Esophagus muscularis mucosa (tissue), 4 donors: ENCODE measurements at regions not wholly inside any gene's neighbourhood (a gene's known extent, or its start where the extent isn't known, plus 50 kb on each side); places are given as distances from the start of the nearest gene placed in this dataset.
"Not testable (repeated sequence)": the region's sequence is repeated elsewhere in the genome, so short reads cannot be mapped to it uniquely, and the experiment has no call there.

Experiments
- DNase-seq: peaks from one replicate; pipeline ENCODE4 v3.0.0-alpha.2; 2017; ENCODE audit errors: extremely low spot score
- H3K27ac ChIP-seq, 4 donors: fragments of 200-600 bp; sonication (generic); replicated peaks in 1 of 4; 1 replicate in 3 of 4; 2 replicates in 1 of 4; pipeline ENCODE4 v1.5.1; 2016 to 2019; ENCODE audit warnings: mild to moderate bottlenecking in 1 of 4
- H3K27me3 ChIP-seq, 4 donors: fragments of 200-600 bp; sonication (generic); one replicate each; pipeline versions ENCODE4 v1.5.1 to v1.6.0; 2016 to 2019
- H3K36me3 ChIP-seq, 4 donors: fragments of 200-600 bp; sonication (generic); one replicate each; pipeline ENCODE4 v1.5.1; 2016 to 2019
- H3K4me1 ChIP-seq, 4 donors: fragments of 200-600 bp; sonication (generic); one replicate each; pipeline ENCODE4 v1.5.1; 2016 to 2019
- H3K4me3 ChIP-seq, 4 donors: fragments of 200-600 bp; sonication (generic); 1 replicate in 2 of 4; 2 replicates in 2 of 4; pipeline ENCODE4 v1.5.1; 2016 to 2019; ENCODE audit warnings: mild to moderate bottlenecking in 4 of 4, moderate library complexity in 1 of 4
- H3K9me3 ChIP-seq, 4 donors: fragments of 200-600 bp; sonication (generic); 1 replicate in 3 of 4; 2 replicates in 1 of 4; pipeline ENCODE4 v1.5.1; 2016 to 2019
- EP300 ChIP-seq: sonication (generic); formaldehyde crosslinking; IDR thresholded peaks from one replicate; pipeline ENCODE4 v1.6.1; 2017; ENCODE audit warnings: antibody characterized with exemption
- POLR2A ChIP-seq: fragments of 450-650 bp; IDR thresholded peaks from one replicate; pipeline ENCODE4 v1.6.1; 2017; ENCODE audit warnings: antibody characterized with exemption, moderate library complexity, mild to moderate bottlenecking, low read depth
- POLR2AphosphoS5 ChIP-seq, 2 donors: sonication (generic); formaldehyde crosslinking; IDR thresholded peaks; one replicate each; pipeline ENCODE4 v1.6.1; 2017; ENCODE audit warnings: antibody characterized with exemption in 2 of 2
- WGBS: methylation state at CpG from one replicate; pipeline ENCODE4 v1.1.5; 2018; 5-methylcytosine and 5-hydroxymethylcytosine counted together
- intact Hi-C: fragments of 100-400 bp; cut with DNase I; formaldehyde crosslinking; loops from one replicate; pipeline ENCODE4 v1.15.1; 2023
- TF ChIP-seq, protein P1 (sequence below), 3 experiments: fragments of 200-600 bp in 2 of 3; fragments of 450-650 bp in 1 of 3; sonication (generic) in 2 of 3; IDR thresholded peaks; one replicate each; pipeline ENCODE4 v1.5.1; 2017 to 2019; ENCODE audit warnings: antibody characterized with exemption in 3 of 3, mild to moderate bottlenecking in 2 of 3, moderate library complexity in 1 of 3

DNA sequence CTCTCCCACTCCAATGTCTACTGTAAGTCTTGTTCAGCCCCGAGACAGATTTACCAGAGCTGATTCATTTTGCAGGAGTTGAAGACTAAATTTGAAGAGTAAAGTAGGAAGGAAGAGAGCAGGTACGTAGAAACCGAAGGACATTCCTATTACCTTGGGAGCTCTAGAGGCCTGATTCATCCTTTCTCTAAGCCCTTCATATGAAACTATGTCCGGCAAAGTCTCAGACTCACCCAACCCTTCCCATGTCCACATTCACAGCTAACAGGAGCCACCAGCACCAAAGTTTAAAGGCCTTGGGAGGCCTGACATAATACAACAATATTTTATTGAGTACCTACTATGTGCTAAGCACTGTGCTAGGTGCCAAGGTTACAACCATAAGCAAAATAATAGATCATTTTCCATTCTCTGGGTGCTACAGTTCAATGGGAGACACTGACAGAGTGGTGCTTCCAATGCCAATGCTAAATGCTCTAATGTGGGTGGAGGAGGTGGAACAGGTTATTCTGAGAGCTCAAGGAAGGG is 86.6 kb downstream of the PHLDA1 start:
- no peak for TF ChIP-seq EP300
- TF ChIP-seq POLR2AphosphoS5 (IDR thresholded peaks at IDR 0.05): no peak
- TF ChIP-seq POLR2A: no peak
- TF ChIP-seq, protein P1, sequence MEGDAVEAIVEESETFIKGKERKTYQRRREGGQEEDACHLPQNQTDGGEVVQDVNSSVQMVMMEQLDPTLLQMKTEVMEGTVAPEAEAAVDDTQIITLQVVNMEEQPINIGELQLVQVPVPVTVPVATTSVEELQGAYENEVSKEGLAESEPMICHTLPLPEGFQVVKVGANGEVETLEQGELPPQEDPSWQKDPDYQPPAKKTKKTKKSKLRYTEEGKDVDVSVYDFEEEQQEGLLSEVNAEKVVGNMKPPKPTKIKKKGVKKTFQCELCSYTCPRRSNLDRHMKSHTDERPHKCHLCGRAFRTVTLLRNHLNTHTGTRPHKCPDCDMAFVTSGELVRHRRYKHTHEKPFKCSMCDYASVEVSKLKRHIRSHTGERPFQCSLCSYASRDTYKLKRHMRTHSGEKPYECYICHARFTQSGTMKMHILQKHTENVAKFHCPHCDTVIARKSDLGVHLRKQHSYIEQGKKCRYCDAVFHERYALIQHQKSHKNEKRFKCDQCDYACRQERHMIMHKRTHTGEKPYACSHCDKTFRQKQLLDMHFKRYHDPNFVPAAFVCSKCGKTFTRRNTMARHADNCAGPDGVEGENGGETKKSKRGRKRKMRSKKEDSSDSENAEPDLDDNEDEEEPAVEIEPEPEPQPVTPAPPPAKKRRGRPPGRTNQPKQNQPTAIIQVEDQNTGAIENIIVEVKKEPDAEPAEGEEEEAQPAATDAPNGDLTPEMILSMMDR (IDR thresholded peaks at IDR 0.05): no peak
- intact Hi-C loops: no loop called here
- Histone ChIP-seq H3K9me3 (no peaks in the 10 kb centered on the region), H3K27ac (no peak overlapping the region), H3K36me3 (no peaks in the 10 kb centered on the region), H3K4me1 (peaks cover 7 to 10% (median 8%) of the 10 kb centered on the region in 4 donors), H3K4me3 (no peak overlapping the region), H3K27me3 (no peaks in the 10 kb centered on the region)
- WGBS: 99% methylated on average over 4 of the region's 4 CpGs
- no peak for DNase-seq

DNA sequence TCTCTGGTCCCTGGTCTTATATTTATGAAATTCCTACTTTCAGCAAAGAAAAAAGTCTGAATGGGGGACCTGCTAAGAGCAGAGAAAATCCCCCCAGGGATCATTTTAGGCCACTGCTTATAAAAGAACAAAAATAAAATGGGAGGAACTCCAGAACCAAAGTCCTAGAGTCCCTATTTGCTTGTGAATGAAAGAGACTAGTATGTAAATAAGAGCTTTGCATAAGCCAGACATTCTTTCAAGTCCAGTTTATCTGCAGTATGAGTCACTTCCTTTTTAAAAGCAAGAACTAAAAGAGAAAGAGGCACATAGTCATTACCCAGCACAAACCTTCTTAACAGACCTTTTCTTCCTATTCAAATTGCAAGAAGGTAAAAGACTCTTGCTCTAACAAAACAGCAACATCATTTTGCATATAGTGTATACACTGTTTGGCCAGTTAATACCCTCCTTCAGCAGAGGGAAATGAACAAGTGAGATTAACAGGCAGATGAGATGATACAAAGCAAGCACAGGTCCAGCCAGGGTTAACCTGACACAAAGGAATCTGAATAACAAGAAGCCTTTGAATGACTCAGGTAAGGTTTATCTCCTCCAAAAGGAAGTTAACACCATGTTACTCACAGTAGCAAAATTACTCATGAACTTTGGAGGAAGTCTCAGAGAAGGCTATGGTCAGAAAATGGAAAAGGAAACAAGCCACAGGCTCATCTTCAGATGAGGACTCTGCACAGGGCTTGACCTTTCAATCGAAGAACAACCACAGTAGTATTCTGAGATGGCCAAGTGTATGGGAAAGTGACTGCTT is 87.3 kb downstream of the PHLDA1 start:
- H3K9me3 ChIP-seq: no peaks in the 10 kb centered on the region
- peak overlapping the region in 1 of 4 donors; percentile 40 for H3K27ac ChIP-seq
- intact Hi-C loops: no loop called here
- H3K36me3 ChIP-seq: no peaks in the 10 kb centered on the region
- WGBS: 72% methylated on average over 1 of the region's 1 CpG
- peaks cover 7 to 10% (median 8%) of the 10 kb centered on the region in 4 donors for H3K4me1 ChIP-seq
- TF ChIP-seq POLR2A (no peak), EP300 (no peak)
- DNase-seq: no peak
- no peak overlapping the region for H3K4me3 ChIP-seq
- H3K27me3 ChIP-seq: no peaks in the 10 kb centered on the region

DNA sequence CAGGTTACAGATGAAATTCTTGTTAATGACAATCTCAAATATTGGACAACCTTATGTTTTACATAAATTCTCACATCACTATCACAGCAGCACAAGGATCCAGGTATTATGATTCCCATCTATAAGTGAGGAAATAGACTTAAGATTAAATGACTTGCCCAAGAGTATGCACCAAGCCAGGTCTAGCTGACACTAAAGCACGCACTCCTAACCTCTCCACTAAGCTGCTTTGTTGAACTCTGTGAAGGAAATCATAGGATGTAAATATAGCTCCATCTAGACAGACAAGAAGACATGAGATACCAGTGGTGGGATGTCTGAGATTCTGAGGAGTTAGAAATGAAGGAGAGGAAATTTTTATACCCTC is 87.9 kb downstream of the PHLDA1 start:
- H3K4me1 ChIP-seq: peaks cover 7 to 10% (median 8%) of the 10 kb centered on the region in 4 donors
- no peak overlapping the region for H3K27ac ChIP-seq
- DNase-seq: no peak
- H3K27me3 ChIP-seq: no peaks in the 10 kb centered on the region
- TF ChIP-seq POLR2AphosphoS5 (IDR thresholded peaks at IDR 0.05): no peak
- no peak for TF ChIP-seq POLR2A
- no peak for TF ChIP-seq EP300
- TF ChIP-seq, protein P1 (IDR thresholded peaks at IDR 0.05): no peak
- WGBS: 87% methylated on average over 1 of the region's 1 CpG
- no peaks in the 10 kb centered on the region for H3K9me3 ChIP-seq
- intact Hi-C loops: no loop called here
- no peaks in the 10 kb centered on the region for H3K36me3 ChIP-seq
- no peak overlapping the region for H3K4me3 ChIP-seq

DNA sequence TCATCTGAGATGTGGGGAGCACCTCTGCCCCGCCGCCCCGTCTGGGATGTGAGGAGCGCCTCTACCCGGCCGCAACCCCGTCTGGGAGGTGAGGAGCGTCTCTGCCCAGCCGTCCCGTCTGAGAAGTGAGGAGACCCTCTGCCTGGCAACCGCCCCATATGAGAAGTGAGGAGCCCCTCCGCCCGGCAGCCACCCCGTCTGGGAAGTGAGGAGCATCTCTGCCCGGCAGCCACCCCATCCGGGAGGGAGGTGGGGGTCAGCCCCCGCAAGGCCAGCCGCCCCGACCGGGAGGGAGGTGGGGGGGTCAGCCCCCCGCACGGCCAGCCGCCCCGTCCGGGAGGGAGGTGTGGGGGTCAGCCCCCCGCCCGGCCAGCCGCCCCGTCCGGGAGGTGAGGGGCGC is 89.9 kb downstream of the PHLDA1 start:
- H3K27me3 ChIP-seq, H3K4me3 ChIP-seq, H3K27ac ChIP-seq, H3K9me3 ChIP-seq, H3K36me3 ChIP-seq, DNase-seq, intact Hi-C loops: not testable (repeated sequence)
- peaks cover 7 to 10% (median 8%) of the 10 kb centered on the region in 4 donors for H3K4me1 ChIP-seq
- 98% methylated on average over 15 of the region's 31 CpGs for WGBS

DNA sequence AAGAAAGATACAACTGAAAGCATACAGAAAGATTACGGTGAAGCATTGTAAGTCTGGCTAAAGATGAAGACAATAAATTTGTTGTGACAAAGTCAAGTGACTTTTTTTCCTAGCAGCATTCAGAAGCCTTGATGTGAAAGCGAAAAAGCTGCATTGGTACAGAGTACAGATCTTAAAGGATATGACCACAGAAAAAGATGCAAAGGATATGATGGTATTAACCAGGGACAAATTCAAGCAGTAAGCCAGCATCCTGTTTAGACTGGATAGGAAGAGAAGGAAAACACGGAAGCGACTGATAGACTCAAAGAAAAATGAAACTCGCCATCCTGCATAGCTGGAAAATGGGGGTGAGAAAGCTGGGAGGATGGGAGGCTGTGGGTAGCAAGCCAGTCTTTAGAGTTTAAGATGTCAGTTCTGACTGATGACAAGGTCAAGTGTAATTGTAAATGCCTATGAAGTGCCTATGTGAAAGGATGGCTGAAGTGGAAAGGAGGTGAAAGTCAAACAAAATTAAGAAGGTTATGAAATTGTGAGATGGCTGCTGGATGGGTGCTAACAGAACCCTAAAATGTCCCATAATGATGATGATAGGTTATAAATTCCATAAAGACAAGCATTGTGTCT is 92.4 kb downstream of the PHLDA1 start:
- H3K36me3 ChIP-seq: no peaks in the 10 kb centered on the region
- intact Hi-C loops: no loop called here
- 77% methylated on average over 5 of the region's 5 CpGs for WGBS
- H3K4me1 ChIP-seq: peaks cover 2 to 12% (median 6%) of the 10 kb centered on the region in 4 donors
- no peak overlapping the region for H3K27ac ChIP-seq
- H3K27me3 ChIP-seq: no peaks in the 10 kb centered on the region
- DNase-seq: no peak
- TF ChIP-seq, protein P1 (IDR thresholded peaks at IDR 0.05): no peak
- TF ChIP-seq EP300 (no peak), POLR2A (no peak), POLR2AphosphoS5 (IDR thresholded peaks at IDR 0.05) (no peak)
- H3K4me3 ChIP-seq: no peak overlapping the region
- no peaks in the 10 kb centered on the region for H3K9me3 ChIP-seq
